HG02759 (cell line): ENCODE measurements at regions not wholly inside any gene's neighbourhood (a gene's known extent, or its start where the extent isn't known, plus 50 kb on each side); places are given as distances from the start of the nearest gene placed in this dataset.

ENCODE experiments used
- ATAC-seq: cut with Tn5 transposase; IDR thresholded peaks from one replicate; pipeline ENCODE4 v1.9.1; 2021; ENCODE audit warnings: mild to moderate bottlenecking, moderate library complexity; ENCODE audit not compliant: unreplicated experiment

DNA sequence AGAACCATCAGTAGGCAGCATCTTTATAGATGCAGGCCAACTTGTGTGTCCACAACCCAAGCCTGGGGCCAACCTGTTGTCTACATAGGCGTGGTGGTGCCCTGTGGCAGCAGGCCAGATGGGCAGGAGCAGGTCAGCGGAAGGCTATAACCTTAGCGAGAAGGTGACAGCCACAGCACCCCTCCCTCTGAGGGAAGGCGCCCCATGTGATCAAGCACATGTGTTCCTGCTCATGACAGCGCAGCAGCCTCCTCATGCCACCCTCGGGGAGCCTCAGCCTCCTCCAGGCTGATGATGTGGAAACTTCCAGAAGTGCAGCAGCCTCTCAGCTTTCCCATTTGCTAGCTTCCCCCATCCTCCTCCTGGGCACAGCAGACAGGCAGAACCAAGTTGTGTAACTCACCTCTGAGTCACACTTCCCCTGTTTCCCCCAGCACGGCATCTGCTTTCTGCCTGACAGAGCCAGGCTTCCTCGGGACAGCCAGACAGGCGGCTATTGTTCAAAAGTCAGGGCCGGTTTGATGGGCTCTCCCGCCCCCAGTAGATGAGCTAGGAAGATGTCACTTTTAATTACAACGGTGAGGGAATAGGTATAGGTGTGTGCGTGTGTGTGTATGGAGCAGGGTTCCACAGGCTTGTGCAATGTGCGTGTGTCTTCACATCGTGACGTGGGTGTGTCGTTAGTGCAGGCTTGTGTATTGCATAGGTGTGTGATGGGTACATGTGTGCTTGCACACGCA, 312.0 kb upstream of the ZMIZ1 start:
- ATAC-seq, result no peak

DNA sequence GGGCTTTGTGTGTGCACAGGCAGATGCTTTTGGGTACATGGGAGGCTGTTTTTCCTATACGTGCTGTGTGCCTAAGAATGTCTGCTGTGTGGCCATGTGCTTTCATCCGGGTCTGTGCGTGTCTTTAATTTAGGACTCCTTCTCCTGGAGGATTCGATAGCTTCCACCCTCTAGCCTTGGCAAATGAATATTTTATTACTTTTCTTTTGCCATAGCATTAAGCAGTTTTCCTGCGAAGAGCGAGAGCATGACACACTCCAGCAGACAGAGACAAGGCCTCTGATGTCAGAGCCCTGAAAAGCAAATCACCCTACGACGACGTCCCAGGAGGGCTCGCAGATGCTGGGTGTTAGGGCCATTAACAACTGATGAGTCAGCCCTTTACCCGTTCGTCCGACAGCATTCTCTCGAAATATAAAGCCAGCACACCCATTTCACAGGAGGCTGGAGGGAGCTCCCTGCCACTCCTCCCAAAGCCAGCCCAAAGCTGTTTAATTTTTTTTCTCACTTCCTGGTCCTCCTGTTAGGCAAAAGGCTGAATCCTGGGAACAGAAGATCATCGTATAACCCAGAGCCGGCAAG, 311.3 kb upstream of the ZMIZ1 start:
- no peak for ATAC-seq

DNA sequence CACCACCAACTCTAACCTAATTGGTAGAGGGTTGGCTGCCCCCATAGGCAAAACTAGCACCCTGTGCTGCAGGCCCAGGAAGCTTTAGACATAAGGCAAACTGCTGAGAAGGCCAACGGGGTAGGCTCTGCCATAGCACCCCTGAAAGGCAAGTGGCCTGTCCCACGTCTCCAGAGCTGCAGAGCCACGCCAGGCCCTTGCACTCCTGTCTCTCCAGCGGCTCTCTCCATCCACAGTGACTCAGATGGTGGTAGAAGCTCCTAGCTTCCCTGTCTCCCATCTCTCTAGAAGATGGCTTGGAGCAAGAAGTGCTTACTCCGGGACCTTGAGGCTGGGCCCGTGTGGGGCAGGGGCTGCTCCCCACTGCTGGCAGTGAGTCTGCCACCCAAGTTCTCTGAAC, 310.6 kb upstream of the ZMIZ1 start:
- no peak for ATAC-seq

DNA sequence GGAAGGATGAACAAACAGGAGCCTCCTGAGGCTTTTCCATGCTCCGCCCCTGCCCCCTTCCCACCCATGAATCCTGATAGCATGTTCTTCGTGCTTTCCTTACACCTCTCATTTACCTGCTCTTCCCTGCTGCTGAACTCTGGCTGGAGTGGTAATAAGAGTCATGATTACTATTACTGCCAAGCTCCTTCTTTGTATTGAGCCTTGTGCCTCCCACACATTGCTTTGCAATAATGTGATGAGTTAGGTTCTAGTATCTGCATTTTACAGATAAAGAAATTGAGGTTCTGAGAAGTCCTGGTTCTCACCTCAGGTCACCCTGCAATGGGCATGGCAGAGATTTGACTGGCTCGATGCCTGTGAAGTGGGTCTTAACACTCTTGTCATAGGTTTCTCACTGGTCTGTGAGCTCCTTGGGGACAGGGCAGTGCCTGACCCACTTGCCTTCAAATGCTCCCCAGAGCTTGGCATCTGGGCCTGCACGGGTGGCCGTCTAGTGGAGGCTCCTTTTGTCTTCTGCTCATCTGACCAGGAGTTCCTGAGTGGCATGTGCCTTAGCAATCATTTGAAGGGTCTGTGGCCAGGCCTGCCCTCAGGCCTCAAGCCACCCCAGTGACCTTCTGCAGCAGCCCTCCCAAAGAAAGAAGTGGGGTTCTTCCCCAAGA, 309.2 kb upstream of the ZMIZ1 start:
- ATAC-seq, result no peak

DNA sequence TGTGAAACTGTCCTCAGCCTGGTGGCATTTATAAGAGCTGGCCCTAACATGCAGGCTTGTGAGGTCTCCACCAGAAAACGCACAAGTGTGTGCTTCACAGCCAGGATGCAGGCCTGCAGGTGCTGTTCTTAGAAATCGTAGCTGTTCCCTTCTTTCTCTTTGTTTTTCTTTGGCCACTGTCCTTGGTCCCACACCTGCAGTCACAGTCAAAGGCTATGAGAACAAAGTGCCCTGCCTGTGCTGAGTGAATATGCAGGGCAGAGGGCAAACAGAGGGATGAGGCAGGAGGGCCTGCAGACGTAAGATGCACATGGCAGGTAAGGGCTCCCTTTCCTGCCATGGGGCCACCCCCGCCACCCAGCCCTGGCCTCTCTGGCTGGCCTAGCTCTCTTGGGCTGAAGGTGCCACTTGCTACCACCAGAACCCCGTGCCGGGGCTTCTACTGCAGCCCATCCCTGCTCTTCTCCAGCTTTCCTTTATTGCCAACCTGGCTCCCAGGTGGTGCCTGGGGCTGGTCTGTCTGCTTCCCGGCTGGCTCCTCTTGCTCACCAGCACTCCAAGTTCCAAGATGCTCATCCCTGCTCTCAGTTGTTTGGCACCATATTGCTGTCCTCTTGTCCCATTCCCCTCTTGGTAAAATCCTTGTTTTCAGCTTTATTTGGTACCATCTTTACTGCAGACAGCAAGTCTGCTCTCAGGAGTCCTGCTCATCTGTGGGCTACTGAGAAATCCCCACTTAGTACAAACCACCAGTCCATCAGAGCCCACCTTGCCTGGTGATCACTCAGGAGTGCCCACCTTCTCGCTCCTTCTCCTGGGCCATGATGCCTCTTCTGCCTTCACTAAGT, 308.1 kb upstream of the ZMIZ1 start:
- ATAC-seq, result no peak

DNA sequence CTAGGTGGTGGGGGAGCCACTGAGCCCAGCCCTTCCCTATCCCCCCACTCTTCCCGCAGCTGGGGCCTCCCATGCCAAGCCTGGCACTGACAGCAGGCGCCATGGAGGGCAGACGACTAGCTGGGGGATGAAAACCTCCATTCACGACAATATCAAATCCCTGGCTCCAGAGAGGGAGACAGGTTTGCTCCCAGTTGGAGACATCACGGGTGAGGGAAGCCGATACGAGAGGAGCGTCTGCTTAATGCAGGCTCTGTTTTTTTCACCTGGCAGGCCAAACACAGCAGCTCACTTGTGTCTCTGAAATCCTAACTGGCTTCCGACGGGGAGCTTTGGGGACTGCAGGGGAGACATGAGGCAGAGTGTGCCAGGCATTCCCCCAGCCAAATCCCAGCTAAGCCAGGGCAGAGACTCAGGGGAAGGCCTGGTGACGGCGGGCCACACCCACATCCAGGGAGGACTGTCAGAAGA, 307.4 kb upstream of the ZMIZ1 start:
- no peak for ATAC-seq

DNA sequence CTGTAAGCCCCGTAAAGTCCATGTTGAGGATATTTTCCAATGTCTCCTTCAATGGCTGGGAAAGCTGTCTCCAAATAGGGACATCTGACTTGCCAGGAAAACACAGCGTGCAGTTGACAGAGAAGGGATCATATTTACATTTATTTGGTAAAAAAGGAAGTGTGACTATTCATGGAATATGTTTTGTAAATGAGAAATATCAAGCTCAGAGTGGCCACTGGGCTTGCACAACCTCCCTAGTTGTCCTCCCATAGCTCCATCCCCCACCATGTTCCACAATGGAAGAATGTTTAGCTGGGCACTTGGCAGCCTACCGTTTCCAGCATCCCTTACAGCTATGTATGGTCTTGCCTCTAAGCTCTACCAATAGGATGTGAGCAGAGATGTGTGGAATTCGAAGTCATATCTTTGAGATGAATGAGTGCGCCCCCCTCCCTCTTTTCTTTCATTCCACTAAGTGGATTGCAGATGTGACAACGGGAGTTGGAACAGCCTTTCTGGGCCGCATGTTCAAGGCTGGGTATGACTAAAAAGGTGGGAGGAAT, 306.6 kb upstream of the ZMIZ1 start:
- no peak for ATAC-seq

DNA sequence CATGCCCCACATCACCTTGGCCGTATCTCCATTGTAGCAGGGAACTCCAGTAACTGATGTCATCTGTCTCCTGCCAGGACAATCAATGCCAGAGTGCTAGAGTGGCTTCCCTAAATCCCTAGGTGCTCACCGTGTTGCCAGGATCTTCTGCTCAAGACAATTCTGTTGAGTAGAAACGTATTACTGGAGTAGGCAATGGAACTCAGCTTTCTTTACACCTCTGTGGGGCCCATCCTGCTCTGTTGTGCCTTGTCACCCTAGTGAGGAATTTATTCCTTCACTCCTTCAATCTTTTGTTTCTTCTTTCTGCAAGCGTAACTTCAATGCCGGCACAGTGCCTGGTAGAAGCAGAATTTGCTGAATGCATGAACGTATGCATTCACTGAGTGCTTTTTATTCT, 305.5 kb upstream of the ZMIZ1 start:
- no peak for ATAC-seq

DNA sequence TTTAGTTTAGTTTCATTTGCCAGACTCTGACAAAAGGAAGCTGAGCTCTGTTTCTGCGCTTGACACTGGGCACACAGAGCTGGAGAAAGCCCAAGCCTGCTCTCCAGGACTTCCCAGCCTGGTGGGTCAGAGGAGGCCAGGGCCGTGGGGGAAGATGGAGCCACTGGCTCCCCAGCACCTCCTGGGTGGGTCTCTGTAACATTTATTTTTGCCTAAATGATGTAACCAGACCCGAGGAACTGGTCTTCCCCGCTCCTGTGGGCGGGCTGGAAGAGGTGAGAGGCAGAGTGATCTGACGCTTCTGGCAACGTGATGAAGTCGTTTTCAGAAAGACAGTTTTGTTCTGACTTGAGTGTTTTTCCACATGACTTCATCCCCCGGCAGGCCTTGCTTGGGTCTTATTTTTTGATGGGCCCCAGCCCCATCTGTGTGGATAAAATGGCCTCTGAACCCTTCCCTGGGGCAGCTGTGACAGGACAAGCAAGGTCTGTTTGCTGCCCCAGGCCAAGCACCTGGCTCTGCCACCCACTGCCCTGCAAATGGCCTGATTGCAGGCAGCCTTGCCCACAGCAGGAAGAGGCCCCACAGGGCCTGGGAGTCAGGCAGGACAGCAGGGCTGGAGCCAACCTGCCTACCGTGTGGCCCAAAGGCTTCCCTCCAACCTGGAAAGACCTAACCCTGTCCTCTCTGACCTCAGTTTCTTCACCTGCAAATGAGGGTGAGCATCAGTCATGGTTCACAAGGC, 304.9 kb upstream of the ZMIZ1 start:
- peak; percentile 71 for ATAC-seq

DNA sequence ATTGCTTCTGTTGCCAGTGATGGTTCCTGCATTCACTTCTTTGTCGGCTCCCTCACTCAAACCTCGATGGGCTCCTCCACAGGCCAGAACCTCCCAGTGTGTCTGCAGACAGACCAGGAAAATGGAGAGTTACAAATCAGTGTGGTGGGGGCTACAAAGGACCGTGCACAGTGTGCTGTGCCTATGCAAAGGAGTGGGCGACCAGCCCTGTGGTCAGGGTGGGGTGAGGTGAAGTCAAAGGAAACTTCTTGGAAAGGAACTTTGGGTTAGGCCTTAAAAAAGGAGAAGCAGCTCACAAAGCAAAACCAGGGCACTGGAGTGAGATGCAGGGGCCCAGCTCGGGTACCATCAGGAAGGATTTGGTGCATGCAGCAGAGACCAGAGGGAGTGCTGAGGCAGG, 304.3 kb upstream of the ZMIZ1 start:
- ATAC-seq, result no peak

DNA sequence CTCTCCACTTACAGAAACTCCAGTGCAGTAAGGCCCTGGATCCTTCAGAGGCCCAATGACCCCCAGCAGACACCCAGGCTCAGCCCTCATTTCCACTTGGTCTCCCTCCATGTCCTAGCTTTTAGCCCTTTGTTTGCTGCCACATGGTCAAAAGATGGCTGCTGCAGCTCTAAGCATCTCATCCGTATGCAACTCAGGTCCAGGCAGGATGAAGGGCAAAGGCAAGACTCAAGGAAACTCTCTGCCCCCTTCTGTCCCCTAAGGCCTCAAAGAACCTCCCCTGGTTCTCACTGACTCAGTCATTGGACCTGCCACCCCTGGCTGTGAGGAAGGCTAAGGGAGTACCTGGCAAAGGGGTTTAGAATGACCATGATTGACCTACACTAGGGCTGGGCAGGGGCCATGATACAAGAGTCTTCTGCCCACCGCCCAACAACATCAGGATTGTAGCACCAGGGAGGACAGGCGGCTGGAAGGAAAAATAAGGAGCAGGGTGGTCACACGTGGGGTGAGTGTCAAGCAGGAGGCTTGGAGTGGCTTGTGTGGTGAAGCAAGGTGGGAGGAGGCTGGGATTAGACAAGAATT, 303.8 kb upstream of the ZMIZ1 start:
- no peak for ATAC-seq

DNA sequence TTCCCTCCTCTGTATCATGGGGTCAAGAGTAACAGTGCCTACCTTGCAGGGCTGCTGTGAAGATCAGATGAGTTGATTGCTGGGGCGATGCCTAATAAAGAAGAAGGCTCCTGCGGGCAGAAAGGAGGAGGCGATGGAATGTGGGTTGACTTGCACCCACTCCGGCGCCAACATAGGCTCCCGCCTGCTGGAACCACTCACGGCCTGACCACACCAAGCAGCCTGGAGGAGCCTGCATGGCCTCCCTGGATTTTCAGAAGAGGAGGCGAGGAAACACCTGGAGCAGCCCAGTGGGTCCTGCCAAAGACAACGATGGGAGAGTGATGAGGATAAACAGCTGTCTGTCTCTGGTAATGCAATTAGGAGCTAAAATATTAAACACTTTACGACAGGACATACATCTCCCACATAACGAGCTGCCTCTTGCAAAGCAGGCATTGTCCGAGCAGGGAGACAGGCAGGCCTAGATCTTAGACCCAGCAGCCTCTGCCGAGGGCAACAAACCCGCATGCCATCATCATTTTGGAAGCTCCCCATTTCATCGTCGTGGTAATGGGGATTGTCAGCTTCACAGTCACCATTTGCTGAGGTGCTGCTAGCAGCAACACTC, 302.9 kb upstream of the ZMIZ1 start:
- no peak for ATAC-seq

DNA sequence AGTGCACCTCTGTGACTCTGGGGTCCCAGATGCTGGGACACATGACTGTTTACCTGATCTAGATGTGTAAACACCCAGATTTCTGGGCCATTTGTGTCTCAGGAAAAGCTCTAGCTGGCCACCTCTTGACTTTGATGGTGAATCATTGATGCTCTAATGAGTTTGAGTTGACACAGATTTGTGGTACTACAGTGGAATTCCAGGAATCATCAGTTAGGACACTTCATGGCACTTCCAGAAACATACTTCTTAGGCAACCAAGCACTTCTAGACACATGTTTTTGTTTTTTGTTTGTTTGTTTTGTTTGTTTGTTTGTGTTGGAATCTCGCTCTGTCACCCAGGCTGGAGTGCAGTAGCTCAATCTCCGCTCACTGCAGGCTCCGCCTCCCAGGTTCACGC, 302.2 kb upstream of the ZMIZ1 start:
- ATAC-seq, result no peak

DNA sequence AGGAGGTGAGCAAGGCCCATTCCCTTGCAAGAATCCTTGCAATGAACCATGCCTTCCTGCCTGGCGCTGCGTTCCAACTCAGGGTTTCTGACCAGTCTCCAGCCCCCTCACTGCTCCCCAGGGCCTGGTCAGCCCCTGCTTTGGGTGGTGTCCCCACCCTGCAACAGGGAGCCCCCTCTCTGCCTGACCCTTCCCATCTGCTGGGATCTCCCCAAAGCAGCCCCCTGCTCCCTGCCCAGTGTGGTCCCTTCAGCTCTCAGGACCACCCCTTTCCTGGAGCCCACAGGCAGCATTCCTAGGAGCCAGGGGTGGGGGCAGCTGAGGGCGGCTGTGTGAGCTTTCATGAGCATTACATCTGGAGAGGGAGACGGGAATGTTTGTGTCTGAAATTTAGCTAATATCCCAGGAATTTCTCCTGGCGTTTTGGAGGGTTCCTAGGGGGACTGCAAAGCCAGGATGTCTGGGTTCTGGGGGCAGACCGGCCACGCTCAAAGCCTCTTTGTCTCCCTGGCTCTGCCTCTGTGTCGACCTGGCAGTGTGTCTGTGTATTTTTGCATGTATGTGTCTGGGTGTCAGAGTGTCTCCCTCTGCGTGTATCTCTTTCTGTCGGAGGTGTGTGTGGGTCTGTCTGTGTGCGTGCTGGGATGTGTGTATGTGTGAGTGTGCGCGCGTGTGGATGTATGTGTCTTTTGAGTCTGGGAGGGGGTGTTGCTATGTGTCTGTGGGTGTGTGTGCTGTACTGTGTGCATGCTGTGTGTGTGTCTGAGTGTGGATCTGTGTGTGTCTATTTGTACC, 300.5 kb upstream of the ZMIZ1 start:
- ATAC-seq, result no peak

DNA sequence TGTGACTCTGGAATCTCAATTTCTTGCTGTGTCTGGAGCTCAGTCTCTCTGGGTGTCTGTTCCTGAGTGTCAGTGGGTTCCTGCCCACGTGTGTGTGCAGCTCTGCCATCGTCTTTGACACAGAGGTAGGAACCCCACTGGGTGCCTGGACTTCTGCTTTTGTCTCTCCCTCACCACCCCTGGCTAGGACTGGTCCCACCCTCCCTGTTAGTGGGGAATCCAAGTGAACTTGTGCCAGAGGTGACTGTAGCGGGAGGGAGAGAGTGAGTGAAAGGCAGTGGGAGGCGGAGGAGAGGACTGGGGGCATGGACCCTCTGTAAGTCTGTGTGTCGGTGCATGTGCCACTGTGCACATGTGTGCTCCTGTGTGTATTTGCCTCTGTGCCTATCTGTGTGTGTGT, 299.9 kb upstream of the ZMIZ1 start:
- ATAC-seq, result no peak

DNA sequence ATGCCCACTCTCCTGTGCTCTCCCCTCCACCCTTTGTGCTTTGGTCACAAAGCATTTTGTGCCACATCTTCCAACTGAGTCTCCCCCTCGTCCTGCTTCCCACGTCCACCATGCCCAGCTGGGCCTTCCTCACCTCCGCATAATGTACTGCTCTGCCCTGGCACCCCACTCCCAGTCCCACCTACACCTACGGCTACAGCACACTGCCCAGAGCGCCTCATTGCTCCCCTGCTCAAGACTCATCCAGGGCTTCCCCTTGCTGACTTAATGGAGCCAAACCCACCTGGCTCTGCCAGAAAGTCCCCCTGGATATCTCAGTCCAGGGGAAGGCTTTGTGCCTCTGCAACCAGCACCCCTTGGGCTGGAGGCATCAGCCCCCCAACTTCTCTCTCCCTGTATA, 299.2 kb upstream of the ZMIZ1 start:
- no peak for ATAC-seq

DNA sequence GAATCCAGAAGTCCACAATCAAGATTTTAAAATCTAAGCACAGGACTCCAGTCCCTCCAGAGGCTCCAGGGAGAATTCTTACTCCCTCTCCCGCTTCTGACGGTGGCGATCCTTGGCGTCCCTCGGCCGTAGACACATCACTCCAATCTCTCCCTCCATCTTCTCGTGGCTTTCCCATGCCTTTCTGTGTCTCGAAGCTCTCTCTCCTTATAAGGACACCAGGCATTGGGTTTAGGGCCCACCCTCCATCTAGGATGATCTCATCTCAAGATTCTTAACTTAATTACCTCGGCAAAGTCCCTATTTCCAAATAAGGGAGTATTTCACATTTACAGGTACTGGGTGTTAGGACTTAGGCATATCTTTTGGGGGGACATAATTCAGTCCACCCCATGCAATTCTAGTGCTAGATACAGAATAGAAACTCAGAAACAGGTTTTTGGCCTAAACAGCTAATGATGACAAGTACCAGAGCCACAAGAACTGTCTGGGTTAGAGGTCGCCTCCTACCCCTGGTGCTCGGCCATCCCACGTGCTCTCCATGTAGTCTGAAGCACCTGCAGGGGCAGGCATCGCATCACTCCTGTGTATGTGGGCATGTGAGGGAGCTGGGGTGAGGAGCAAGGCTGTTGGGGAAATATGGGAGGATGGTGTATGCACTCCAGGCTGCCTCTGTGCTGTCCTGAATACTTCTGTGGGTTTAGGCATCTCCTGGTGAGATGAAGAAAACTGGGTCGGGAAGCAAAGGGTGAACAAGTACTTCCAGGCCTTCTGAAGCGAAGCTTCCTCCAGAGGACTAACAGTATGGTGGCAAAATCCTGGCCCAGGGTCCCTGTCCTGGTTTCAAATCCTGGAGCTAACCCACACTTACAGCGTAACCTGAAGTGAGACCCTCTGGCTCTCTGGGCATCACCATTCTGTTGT, 298.3 kb upstream of the ZMIZ1 start:
- no peak for ATAC-seq

DNA sequence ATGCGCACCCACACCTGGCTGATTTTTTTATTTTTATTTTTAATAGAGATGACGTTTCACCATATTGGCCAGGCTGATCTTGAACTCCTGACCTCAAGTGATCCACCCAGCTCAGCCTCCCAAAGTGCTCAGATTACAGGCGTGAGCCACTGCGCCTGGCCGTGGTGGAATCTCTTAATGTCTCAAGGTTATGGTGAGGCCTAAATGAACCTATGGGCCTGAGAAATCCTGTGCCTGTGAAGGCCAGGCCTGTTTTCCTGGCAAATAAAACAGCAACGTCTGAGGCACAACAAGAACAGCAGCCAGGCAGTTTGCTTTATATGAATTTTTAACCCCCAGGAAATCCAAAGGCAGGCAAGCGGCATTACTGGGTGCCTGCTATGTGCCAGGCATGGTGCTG, 297.5 kb upstream of the ZMIZ1 start:
- no peak for ATAC-seq
